ENCODE measurements at regions not wholly inside any gene's neighbourhood (a gene's known extent, or its start where the extent isn't known, plus 50 kb on each side); places are given as distances from the start of the nearest gene placed in this dataset.
"Not testable (repeated sequence)": the region's sequence is repeated elsewhere in the genome, so short reads cannot be mapped to it uniquely, and the experiment has no call there.

- CTCF ChIA-PET = interaction anchor here (0.6 kb wide), 1 partner anchor 25 kb away, joined by 3 read pairs; no protein-coding TSS in a partner anchor
- no peak overlapping the region for H3K27ac Mint-ChIP-seq
- H3K36me3 Mint-ChIP-seq (ENCODE audit: low read depth) = no peaks in the 10 kb centered on the region
- peaks cover 5% of the 10 kb centered on the region for H3K27me3 Mint-ChIP-seq (ENCODE audit: low read depth)
- H3K9me3 Mint-ChIP-seq = no peaks in the 10 kb centered on the region
- DNase-seq = no peak
- no peaks in the 10 kb centered on the region for H3K4me1 Mint-ChIP-seq (ENCODE audit: low read depth)
- intact Hi-C loops (cut with micrococcal nuclease) = no loop called here
- no peak overlapping the region for H3K4me3 Mint-ChIP-seq
These were observed 146.7 kb downstream of the SOX1 start for GRCh38 chr13:112213467-112214255.

GRCh38 chr13:112215871-112216270 lies 148.9 kb downstream of the SOX1 start:
- H3K9me3 Mint-ChIP-seq = no peaks in the 10 kb centered on the region
- DNase-seq = no peak
- peaks cover 5% of the 10 kb centered on the region for H3K27me3 Mint-ChIP-seq (ENCODE audit: low read depth)
- no peaks in the 10 kb centered on the region for H3K4me1 Mint-ChIP-seq (ENCODE audit: low read depth)
- intact Hi-C loops (cut with micrococcal nuclease) = no loop called here
- CTCF ChIA-PET = no interaction called here
- no peaks in the 10 kb centered on the region for H3K36me3 Mint-ChIP-seq (ENCODE audit: low read depth)
- no peak overlapping the region for H3K4me3 Mint-ChIP-seq
- no peak overlapping the region for H3K27ac Mint-ChIP-seq

- intact Hi-C loops (cut with micrococcal nuclease) = no loop called here
- H3K36me3 Mint-ChIP-seq (ENCODE audit: low read depth) = no peaks in the 10 kb centered on the region
- no peaks in the 10 kb centered on the region for H3K9me3 Mint-ChIP-seq
- no peaks in the 10 kb centered on the region for H3K4me1 Mint-ChIP-seq (ENCODE audit: low read depth)
- H3K27me3 Mint-ChIP-seq (ENCODE audit: low read depth) = peaks cover 5% of the 10 kb centered on the region
- no peak overlapping the region for H3K4me3 Mint-ChIP-seq
- DNase-seq = no peak
- CTCF ChIA-PET = no interaction called here
- no peak overlapping the region for H3K27ac Mint-ChIP-seq
These were observed 150.5 kb downstream of the SOX1 start for GRCh38 chr13:112217431-112217830.

GRCh38 chr13:112218416-112218815 lies 151.5 kb downstream of the SOX1 start:
- no peaks in the 10 kb centered on the region for H3K4me1 Mint-ChIP-seq (ENCODE audit: low read depth)
- intact Hi-C loops (cut with micrococcal nuclease) = no loop called here
- H3K4me3 Mint-ChIP-seq = no peak overlapping the region
- DNase-seq = no peak
- CTCF ChIA-PET = no interaction called here
- no peaks in the 10 kb centered on the region for H3K9me3 Mint-ChIP-seq
- H3K27me3 Mint-ChIP-seq (ENCODE audit: low read depth) = peaks cover 5% of the 10 kb centered on the region
- no peaks in the 10 kb centered on the region for H3K36me3 Mint-ChIP-seq (ENCODE audit: low read depth)
- no peak overlapping the region for H3K27ac Mint-ChIP-seq

- no peak for DNase-seq
- Mint-ChIP-seq H3K27me3 (ENCODE audit: low read depth) (peaks cover 5% of the 10 kb centered on the region), H3K9me3 (no peaks in the 10 kb centered on the region), H3K27ac (no peak overlapping the region), H3K4me1 (ENCODE audit: low read depth) (no peaks in the 10 kb centered on the region), H3K36me3 (ENCODE audit: low read depth) (no peaks in the 10 kb centered on the region), H3K4me3 (no peak overlapping the region)
- CTCF ChIA-PET = no interaction called here
- intact Hi-C loops (cut with micrococcal nuclease) = no loop called here
These were observed 152.8 kb downstream of the SOX1 start for GRCh38 chr13:112219740-112220139.

- intact Hi-C loops (cut with micrococcal nuclease) = no loop called here
- CTCF ChIA-PET = no interaction called here
- DNase-seq = no peak
- Mint-ChIP-seq H3K4me1 (ENCODE audit: low read depth) (no peaks in the 10 kb centered on the region), H3K36me3 (ENCODE audit: low read depth) (no peaks in the 10 kb centered on the region), H3K9me3 (no peaks in the 10 kb centered on the region), H3K27me3 (ENCODE audit: low read depth) (peaks cover 5% of the 10 kb centered on the region), H3K27ac (no peak overlapping the region), H3K4me3 (no peak overlapping the region)
These were observed 153.4 kb downstream of the SOX1 start for GRCh38 chr13:112220296-112220875.

- Mint-ChIP-seq H3K4me3 (no peak overlapping the region), H3K4me1 (ENCODE audit: low read depth) (no peaks in the 10 kb centered on the region), H3K27me3 (ENCODE audit: low read depth) (peaks cover 5% of the 10 kb centered on the region), H3K27ac (no peak overlapping the region), H3K9me3 (no peaks in the 10 kb centered on the region), H3K36me3 (ENCODE audit: low read depth) (no peaks in the 10 kb centered on the region)
- CTCF ChIA-PET = no interaction called here
- DNase-seq = no peak
- intact Hi-C loops (cut with micrococcal nuclease) = no loop called here
These were observed 154.0 kb downstream of the SOX1 start for GRCh38 chr13:112220925-112221324.

GRCh38 chr13:112222971-112223370 lies 153.2 kb upstream of the SPACA7 start:
- H3K4me3 Mint-ChIP-seq = no peak overlapping the region
- intact Hi-C loops (cut with micrococcal nuclease) = no loop called here
- H3K27me3 Mint-ChIP-seq (ENCODE audit: low read depth) = peaks cover 5% of the 10 kb centered on the region
- DNase-seq = no peak
- CTCF ChIA-PET = no interaction called here
- no peak overlapping the region for H3K27ac Mint-ChIP-seq
- H3K36me3 Mint-ChIP-seq (ENCODE audit: low read depth) = no peaks in the 10 kb centered on the region
- H3K9me3 Mint-ChIP-seq = no peaks in the 10 kb centered on the region
- H3K4me1 Mint-ChIP-seq (ENCODE audit: low read depth) = no peaks in the 10 kb centered on the region

GRCh38 chr13:112223929-112224328 lies 152.2 kb upstream of the SPACA7 start:
- H3K9me3 Mint-ChIP-seq; H3K27me3 Mint-ChIP-seq (ENCODE audit: low read depth); H3K4me3 Mint-ChIP-seq; CTCF ChIA-PET; DNase-seq; H3K4me1 Mint-ChIP-seq (ENCODE audit: low read depth); H3K36me3 Mint-ChIP-seq (ENCODE audit: low read depth); H3K27ac Mint-ChIP-seq; intact Hi-C loops (cut with micrococcal nuclease): not testable (repeated sequence)

GRCh38 chr13:112225429-112226090 lies 150.6 kb upstream of the SPACA7 start:
- CTCF ChIA-PET = no interaction called here
- Mint-ChIP-seq H3K4me1 (ENCODE audit: low read depth) (no peaks in the 10 kb centered on the region), H3K27ac (no peak overlapping the region), H3K4me3 (no peak overlapping the region), H3K36me3 (ENCODE audit: low read depth) (no peaks in the 10 kb centered on the region), H3K27me3 (ENCODE audit: low read depth) (no peaks in the 10 kb centered on the region), H3K9me3 (no peaks in the 10 kb centered on the region)
- DNase-seq = no peak
- intact Hi-C loops (cut with micrococcal nuclease) = no loop called here

- H3K4me1 Mint-ChIP-seq (ENCODE audit: low read depth) = no peaks in the 10 kb centered on the region
- CTCF ChIA-PET = interaction anchor here (0.7 kb wide), 1 partner anchor 11 kb away, joined by 3 read pairs; no protein-coding TSS in a partner anchor
- H3K36me3 Mint-ChIP-seq (ENCODE audit: low read depth) = no peaks in the 10 kb centered on the region
These were observed 149.7 kb upstream of the SPACA7 start for GRCh38 chr13:112226320-112227002.

GRCh38 chr13:112227031-112227430 lies 149.1 kb upstream of the SPACA7 start:
- Mint-ChIP-seq H3K4me1 (ENCODE audit: low read depth) (no peaks in the 10 kb centered on the region), H3K27ac (no peak overlapping the region), H3K4me3 (no peak overlapping the region), H3K36me3 (ENCODE audit: low read depth) (no peaks in the 10 kb centered on the region), H3K9me3 (no peaks in the 10 kb centered on the region), H3K27me3 (ENCODE audit: low read depth) (no peaks in the 10 kb centered on the region)
- intact Hi-C loops (cut with micrococcal nuclease) = no loop called here
- CTCF ChIA-PET = no interaction called here
- DNase-seq = no peak

More at GRCh38 chr13:112226320-112227002, 149.7 kb upstream of the SPACA7 start:
- intact Hi-C loops (cut with micrococcal nuclease) = no loop called here
- Mint-ChIP-seq H3K4me3 (no peak overlapping the region), H3K27ac (no peak overlapping the region), H3K27me3 (ENCODE audit: low read depth) (no peaks in the 10 kb centered on the region), H3K9me3 (no peaks in the 10 kb centered on the region)
- no peak for DNase-seq
